DOHH2 (cell line): ENCODE measurements at regions not wholly inside any gene's neighbourhood (a gene's known extent, or its start where the extent isn't known, plus 50 kb on each side); places are given as distances from the start of the nearest gene placed in this dataset.

Source experiments
- H3F3A ChIP-seq: fragments of 200-600 bp; sonication (generic), shearing (Covaris generic); 2 replicates; pipeline ENCODE4 v1.6.0; 2016; ENCODE audit warnings: antibody characterized with exemption, mild to moderate bottlenecking; ENCODE audit not compliant: control insufficient read depth, insufficient read depth
- H3K27ac ChIP-seq: fragments of 200-600 bp; sonication (generic); 2 replicates; pipeline ENCODE4 v1.5.1; 2014; ENCODE audit warnings: low read depth, mild to moderate bottlenecking, low read length, moderate library complexity
- H3K27me3 ChIP-seq: fragments of 200-600 bp; sonication (generic); 2 replicates; pipeline ENCODE4 v1.6.1; 2014; ENCODE audit warnings: mild to moderate bottlenecking, low read length, mixed read lengths; ENCODE audit not compliant: control insufficient read depth
- H3K36me3 ChIP-seq: fragments of 200-600 bp; sonication (generic); 2 replicates; pipeline ENCODE4 v1.6.1; 2014; ENCODE audit warnings: mild to moderate bottlenecking, low read length, moderate library complexity, mixed read lengths; ENCODE audit not compliant: control insufficient read depth
- H3K4me1 ChIP-seq: fragments of 200-600 bp; sonication (generic); 2 replicates; pipeline ENCODE4 v1.6.1; 2014; ENCODE audit warnings: mild to moderate bottlenecking, low read length, mixed read lengths; ENCODE audit not compliant: control insufficient read depth
- H3K4me2 ChIP-seq: fragments of 200-600 bp; sonication (generic); 2 replicates; pipeline ENCODE4 v1.6.0; 2014; ENCODE audit warnings: mild to moderate bottlenecking, low read length, moderate library complexity
- H3K4me3 ChIP-seq: fragments of 200-600 bp; sonication (generic); 2 replicates; pipeline ENCODE4 v1.5.1; 2014; ENCODE audit warnings: mild to moderate bottlenecking, low read length, mixed read lengths
- H3K79me2 ChIP-seq: fragments of 200-600 bp; sonication (generic); 2 replicates; pipeline ENCODE4 v1.6.1; 2014; ENCODE audit warnings: mild to moderate bottlenecking, low read length, mixed read lengths; ENCODE audit not compliant: control insufficient read depth
- H3K9me2 ChIP-seq: fragments of 200-600 bp; sonication (generic); replicated peaks from 2 replicates; pipeline ENCODE4 v1.6.1; 2014; ENCODE audit warnings: mild to moderate bottlenecking, low read length, mixed read lengths; ENCODE audit not compliant: control insufficient read depth
- H3K9me3 ChIP-seq: fragments of 200-600 bp; sonication (generic); 2 replicates; pipeline ENCODE4 v1.6.1; 2014; ENCODE audit warnings: antibody characterized with exemption, low read length, mixed read lengths; ENCODE audit not compliant: control insufficient read depth, insufficient read depth
- H4K20me1 ChIP-seq: fragments of 200-600 bp; sonication (generic); 2 replicates; pipeline ENCODE4 v1.6.0; 2014; ENCODE audit warnings: low read depth, mild to moderate bottlenecking, antibody characterized with exemption, low read length, moderate library complexity; ENCODE audit not compliant: control insufficient read depth, insufficient read depth
- EZH2phosphoT487 ChIP-seq: fragments of 200-600 bp; sonication (generic); IDR thresholded peaks from 2 replicates; pipeline ENCODE4 v1.6.1; 2017; ENCODE audit warnings: borderline replicate concordance, mild to moderate bottlenecking, antibody characterized with exemption, low read length, moderate library complexity, mixed read lengths
- TF ChIP-seq, protein P1 (sequence below): fragments of 200-600 bp; sonication (generic); IDR thresholded peaks from one replicate; pipeline ENCODE4 v1.5.1; 2014; ENCODE audit warnings: antibody characterized with exemption, mild to moderate bottlenecking, low read depth, low read length; ENCODE audit not compliant: poor library complexity, severe bottlenecking

DNA sequence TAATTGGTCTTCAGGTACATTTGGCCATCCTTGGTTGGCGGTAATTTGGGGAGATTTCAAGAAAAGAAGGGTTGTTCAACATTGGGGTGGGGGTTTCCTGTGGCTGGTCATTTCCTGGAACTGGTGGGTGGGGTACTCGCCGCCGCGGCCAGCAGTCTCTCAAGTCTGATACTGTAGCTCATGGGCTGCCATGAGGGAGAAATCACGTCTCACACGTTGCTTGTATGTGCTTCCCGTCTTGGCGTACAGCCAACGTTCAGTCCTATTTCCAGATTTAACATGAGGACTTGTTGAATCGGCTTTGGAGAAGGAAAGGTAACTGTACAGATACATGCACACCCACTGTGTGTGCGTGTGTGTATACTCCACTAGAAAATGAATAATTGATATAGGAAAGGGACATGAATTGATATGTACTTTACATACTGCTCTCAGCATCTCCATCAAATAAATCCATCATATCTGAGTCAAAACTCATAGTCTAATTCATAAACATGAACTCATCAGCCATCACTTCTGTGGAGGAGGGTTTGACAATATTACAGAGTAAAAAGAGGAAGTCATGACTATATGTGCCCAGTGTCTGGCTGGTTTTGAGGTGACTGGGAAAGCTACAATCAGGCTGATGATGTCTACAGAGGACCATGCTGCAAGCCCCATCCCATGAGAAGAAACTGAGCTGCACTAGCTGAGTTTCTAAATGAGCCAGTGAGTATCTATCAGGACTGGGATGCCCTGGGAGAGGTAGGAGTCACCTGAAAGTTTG is 418.1 kb downstream of the TSHZ3 start:
- TF ChIP-seq, protein P1, sequence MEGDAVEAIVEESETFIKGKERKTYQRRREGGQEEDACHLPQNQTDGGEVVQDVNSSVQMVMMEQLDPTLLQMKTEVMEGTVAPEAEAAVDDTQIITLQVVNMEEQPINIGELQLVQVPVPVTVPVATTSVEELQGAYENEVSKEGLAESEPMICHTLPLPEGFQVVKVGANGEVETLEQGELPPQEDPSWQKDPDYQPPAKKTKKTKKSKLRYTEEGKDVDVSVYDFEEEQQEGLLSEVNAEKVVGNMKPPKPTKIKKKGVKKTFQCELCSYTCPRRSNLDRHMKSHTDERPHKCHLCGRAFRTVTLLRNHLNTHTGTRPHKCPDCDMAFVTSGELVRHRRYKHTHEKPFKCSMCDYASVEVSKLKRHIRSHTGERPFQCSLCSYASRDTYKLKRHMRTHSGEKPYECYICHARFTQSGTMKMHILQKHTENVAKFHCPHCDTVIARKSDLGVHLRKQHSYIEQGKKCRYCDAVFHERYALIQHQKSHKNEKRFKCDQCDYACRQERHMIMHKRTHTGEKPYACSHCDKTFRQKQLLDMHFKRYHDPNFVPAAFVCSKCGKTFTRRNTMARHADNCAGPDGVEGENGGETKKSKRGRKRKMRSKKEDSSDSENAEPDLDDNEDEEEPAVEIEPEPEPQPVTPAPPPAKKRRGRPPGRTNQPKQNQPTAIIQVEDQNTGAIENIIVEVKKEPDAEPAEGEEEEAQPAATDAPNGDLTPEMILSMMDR = no peak
- no peak for TF ChIP-seq EZH2phosphoT487
- Histone ChIP-seq H3K9me2 (no peaks in the 10 kb centered on the region), H3F3A (no peaks in the 10 kb centered on the region), H4K20me1 (no peaks in the 10 kb centered on the region), H3K27ac (no peak overlapping the region), H3K4me1 (no peaks in the 10 kb centered on the region), H3K36me3 (no peaks in the 10 kb centered on the region), H3K4me2 (no peak overlapping the region), H3K79me2 (no peaks in the 10 kb centered on the region), H3K9me3 (peaks cover 3% of the 10 kb centered on the region; the same call in 1 of the 2 replicates), H3K27me3 (no peaks in the 10 kb centered on the region), H3K4me3 (no peak overlapping the region)

DNA sequence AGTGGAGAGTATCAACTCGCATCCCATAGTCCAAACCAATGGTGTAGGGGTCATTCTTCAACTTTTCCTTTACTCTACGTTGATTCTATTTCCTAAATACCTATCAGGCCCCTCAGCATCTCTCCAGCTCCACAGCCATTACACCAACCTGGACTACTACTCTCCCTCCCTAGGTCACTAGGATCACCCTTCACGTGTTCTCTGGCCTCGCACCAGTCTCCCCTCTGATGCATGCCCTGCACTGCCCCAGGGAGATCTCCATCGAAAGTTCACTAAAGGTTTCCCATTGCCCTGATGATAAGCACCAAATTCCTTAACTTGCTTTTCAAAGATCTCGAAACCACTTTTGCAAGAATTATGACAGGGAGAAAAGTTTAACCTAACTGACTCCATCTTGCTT is 421.5 kb downstream of the TSHZ3 start:
- Histone ChIP-seq H3F3A (no peaks in the 10 kb centered on the region), H3K4me1 (no peaks in the 10 kb centered on the region), H3K36me3 (no peaks in the 10 kb centered on the region), H3K9me3 (peaks cover 3% of the 10 kb centered on the region; the same call in 1 of the 2 replicates), H3K79me2 (no peaks in the 10 kb centered on the region), H3K4me2 (no peak overlapping the region), H3K27ac (no peak overlapping the region), H3K9me2 (no peaks in the 10 kb centered on the region), H4K20me1 (no peaks in the 10 kb centered on the region), H3K4me3 (no peak overlapping the region), H3K27me3 (no peaks in the 10 kb centered on the region)
- TF ChIP-seq, protein P1 = no peak
- no peak for TF ChIP-seq EZH2phosphoT487

GRCh38 chr19:30924670-30925069 is 424.6 kb downstream of the TSHZ3 start:
- no peak overlapping the region for H3K4me2 ChIP-seq

More at GRCh38 chr19:30924670-30925069, 424.6 kb downstream of the TSHZ3 start:
- H4K20me1 ChIP-seq = no peaks in the 10 kb centered on the region
- H3K27ac ChIP-seq = no peak overlapping the region
- no peaks in the 10 kb centered on the region; the same call in 1 of the 2 replicates for H3K9me3 ChIP-seq
- no peaks in the 10 kb centered on the region for H3K27me3 ChIP-seq
- H3K4me1 ChIP-seq = no peaks in the 10 kb centered on the region
- TF ChIP-seq, protein P1 = no peak
- no peak for TF ChIP-seq EZH2phosphoT487
- no peaks in the 10 kb centered on the region for H3K36me3 ChIP-seq
- H3K9me2 ChIP-seq = no peaks in the 10 kb centered on the region
- H3K4me3 ChIP-seq = no peak overlapping the region
- H3F3A ChIP-seq = no peaks in the 10 kb centered on the region
- H3K79me2 ChIP-seq = no peaks in the 10 kb centered on the region
